ENCODE measurements at regions not wholly inside any gene's neighbourhood (a gene's known extent, or its start where the extent isn't known, plus 50 kb on each side); places are given as distances from the start of the nearest gene placed in this dataset.
"Not testable (repeated sequence)": the region's sequence is repeated elsewhere in the genome, so short reads cannot be mapped to it uniquely, and the experiment has no call there.

GRCh38 chr14:57136669-57137328, 131.9 kb downstream of the EXOC5 start (continued):
- TF ChIP-seq MEIS2 (CRISPR knock-in tag; IDR thresholded peaks at IDR 0.05) (no peak), ESRRA (CRISPR knock-in tag; IDR thresholded peaks at IDR 0.05; ENCODE audit: low read depth) (no peak), ZNF317 (CRISPR knock-in tag; IDR thresholded peaks at IDR 0.05) (no peak), HOXA3 (CRISPR knock-in tag; IDR thresholded peaks at IDR 0.05) (no peak)

- intact Hi-C loops (cut with micrococcal nuclease; ENCODE audit: unreplicated experiment); H3K27me3 ChIP-seq (ENCODE audit: control insufficient read depth in 1 of 2, insufficient read depth in 2 of 2, low read length in 2 of 2); H3K4me2 ChIP-seq (ENCODE audit: low read depth, low read length); H2AFZ ChIP-seq (ENCODE audit: low read length); BruUV-seq (replicated peaks); DNase-seq (ENCODE audit: low spot score); FAIRE-seq; H3K4me3 ChIP-seq (replicated peaks in 1 of 3; ENCODE audit: insufficient read depth in 1 of 3, low read depth in 2 of 3, low read length in 3 of 3); CTCF ChIA-PET (ENCODE audit: low intra/inter-chr PET ratio, low total read pairs); ATAC-seq; H3K79me2 ChIP-seq (ENCODE audit: insufficient read depth, low read length); H3K4me1 ChIP-seq (ENCODE audit: insufficient read depth, low read length); H3K27ac ChIP-seq (ENCODE audit: extremely low read length, insufficient read depth, low read length); POLR2A ChIA-PET; H3K9ac ChIP-seq (ENCODE audit: insufficient read depth, low read depth, low read length); in situ Hi-C loops (cut with HindIII; ENCODE audit: extremely low pct_ligation_motif_present, low pct_unique_long_range_greater_than_20kb); H3K36me3 ChIP-seq (replicated peaks in 1 of 2; ENCODE audit: control insufficient read depth in 1 of 2, insufficient read depth in 2 of 2, low read length in 2 of 2); H3K9me3 ChIP-seq (ENCODE audit: low read length); H4K20me1 ChIP-seq (ENCODE audit: insufficient read depth, low read length): not testable (repeated sequence)
- 39% methylated on average over 6 of the region's 6 CpGs for WGBS (ENCODE audit: low lambda C conversion rate)
Measured at GRCh38 chr14:57127809-57128208, 140.9 kb downstream of the EXOC5 start.

- Histone ChIP-seq H3K79me2 (ENCODE audit: insufficient read depth, low read length) (no peaks in the 10 kb centered on the region), H3K4me2 (ENCODE audit: low read depth, low read length) (no peak overlapping the region), H2AFZ (ENCODE audit: low read length) (no peak overlapping the region), H3K27ac (ENCODE audit: extremely low read length, insufficient read depth, low read length) (no peak overlapping the region), H3K36me3 (replicated peaks in 1 of 2; ENCODE audit: control insufficient read depth in 1 of 2, insufficient read depth in 2 of 2, low read length in 2 of 2) (no peaks in the 10 kb centered on the region), H3K9me3 (ENCODE audit: low read length) (no peaks in the 10 kb centered on the region), H3K4me3 (replicated peaks in 1 of 3; ENCODE audit: insufficient read depth in 1 of 3, low read depth in 2 of 3, low read length in 3 of 3) (no peak overlapping the region), H3K4me1 (ENCODE audit: insufficient read depth, low read length) (no peaks in the 10 kb centered on the region), H3K27me3 (ENCODE audit: control insufficient read depth in 1 of 2, insufficient read depth in 2 of 2, low read length in 2 of 2) (no peaks in the 10 kb centered on the region), H4K20me1 (ENCODE audit: insufficient read depth, low read length) (no peaks in the 10 kb centered on the region), H3K9ac (ENCODE audit: insufficient read depth, low read depth, low read length) (no peak overlapping the region)
- ChIA-PET CTCF (ENCODE audit: low intra/inter-chr PET ratio, low total read pairs) (no interaction called here), POLR2A (no interaction called here)
- FAIRE-seq, result no peak
- intact Hi-C loops (cut with micrococcal nuclease; ENCODE audit: unreplicated experiment), result no loop called here
- WGBS (ENCODE audit: low lambda C conversion rate), result 0% methylated on average over 3 of the region's 3 CpGs
- TF ChIP-seq, protein P1, sequence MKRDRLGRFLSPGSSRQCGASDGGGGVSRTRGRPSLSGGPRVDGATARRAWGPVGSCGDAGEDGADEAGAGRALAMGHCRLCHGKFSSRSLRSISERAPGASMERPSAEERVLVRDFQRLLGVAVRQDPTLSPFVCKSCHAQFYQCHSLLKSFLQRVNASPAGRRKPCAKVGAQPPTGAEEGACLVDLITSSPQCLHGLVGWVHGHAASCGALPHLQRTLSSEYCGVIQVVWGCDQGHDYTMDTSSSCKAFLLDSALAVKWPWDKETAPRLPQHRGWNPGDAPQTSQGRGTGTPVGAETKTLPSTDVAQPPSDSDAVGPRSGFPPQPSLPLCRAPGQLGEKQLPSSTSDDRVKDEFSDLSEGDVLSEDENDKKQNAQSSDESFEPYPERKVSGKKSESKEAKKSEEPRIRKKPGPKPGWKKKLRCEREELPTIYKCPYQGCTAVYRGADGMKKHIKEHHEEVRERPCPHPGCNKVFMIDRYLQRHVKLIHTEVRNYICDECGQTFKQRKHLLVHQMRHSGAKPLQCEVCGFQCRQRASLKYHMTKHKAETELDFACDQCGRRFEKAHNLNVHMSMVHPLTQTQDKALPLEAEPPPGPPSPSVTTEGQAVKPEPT (CRISPR knock-in tag; IDR thresholded peaks at IDR 0.05; ENCODE audit: low read depth), result no peak
- TF ChIP-seq ZNF3 (CRISPR knock-in tag; IDR thresholded peaks at IDR 0.05), result no peak
- no peak for TF ChIP-seq CCAR2 (optimal IDR thresholded peaks at IDR 0.05; ENCODE audit: low read depth, low read length)
- in situ Hi-C loops (cut with HindIII; ENCODE audit: extremely low pct_ligation_motif_present, low pct_unique_long_range_greater_than_20kb), result no loop called here
- no peak for DNase-seq (ENCODE audit: low spot score)
- no peak for ATAC-seq
- no TSS peak for BruUV-seq (replicated peaks)
Measured at GRCh38 chr14:57122129-57122528, 146.6 kb downstream of the EXOC5 start.

Data from HepG2 (cell line).